ENCODE measurements at regions not wholly inside any gene's neighbourhood (a gene's known extent, or its start where the extent isn't known, plus 50 kb on each side); places are given as distances from the start of the nearest gene placed in this dataset.

GRCh38 chr12:71243370-71243769 is 85.6 kb upstream of the TSPAN8 start (continued):
- no peak for TF ChIP-seq MLX (CRISPR knock-in tag; conservative IDR thresholded peaks at IDR 0.05)
- no peak for TF ChIP-seq TRIM28 (IDR thresholded peaks at IDR 0.05)
- TF ChIP-seq HDGF (IDR thresholded peaks at IDR 0.05) = no peak

- no peak for FAIRE-seq
- Histone ChIP-seq H4K20me1 (replicated peaks; ENCODE audit: control insufficient read depth, insufficient read depth, low read length) (no peaks in the 10 kb centered on the region), H3K4me1 (replicated peaks in 1 of 2; ENCODE audit: control insufficient read depth in 2 of 2, insufficient read depth in 2 of 2, low read length in 2 of 2) (peaks cover 0 to 12% of the 10 kb centered on the region in 2 experiments; a peak in 2 of 5 replicates), H3K36me3 (ENCODE audit: control insufficient read depth, insufficient read depth, low read length) (no peaks in the 10 kb centered on the region), H3K27ac (ENCODE audit: extremely low read depth, low read depth, low read length) (no peak overlapping the region), H3K79me2 (ENCODE audit: control insufficient read depth, insufficient read depth, low read length) (no peaks in the 10 kb centered on the region), H3K9me3 (replicated peaks; ENCODE audit: control insufficient read depth, insufficient read depth, low read depth, low read length) (peaks cover 8% of the 10 kb centered on the region), H3K4me2 (ENCODE audit: insufficient read depth, low read length) (no peak overlapping the region), H3K27me3 (ENCODE audit: control insufficient read depth in 2 of 2, insufficient read depth in 2 of 2, low read length in 2 of 2) (no peaks in the 10 kb centered on the region), H2AFZ (ENCODE audit: low read depth, low read length) (peak overlapping the region; percentile 54; the same call in 1 of the 2 replicates), H3K9me1 (ENCODE audit: control insufficient read depth, insufficient read depth, low read length) (no peaks in the 10 kb centered on the region), H3K4me3 (no peak overlapping the region), H3K9ac (ENCODE audit: insufficient read depth in 1 of 2, low read depth in 2 of 2, low read length in 2 of 2) (no peak overlapping the region)
- ChIA-PET CTCF (ENCODE audit: low intra/inter-chr PET ratio) (no interaction called here), POLR2A (no interaction called here)
- in situ Hi-C loops (cut with MboI) (no loop called here), intact Hi-C loops (cut with micrococcal nuclease) (no loop called here)
- no TSS peak for BruUV-seq (replicated peaks)
- 63% methylated on average over 2 of the region's 2 CpGs for WGBS (ENCODE audit: insufficient coverage, low coverage, missing lambda C conversion rate)
- no peak for DNase-seq (ENCODE audit: extremely low read depth in 1 of 4, low spot score in 3 of 4)
- ATAC-seq = no peak
- no peak for TF ChIP-seq BRF2 (IDR thresholded peaks at IDR 0.05; ENCODE audit: borderline replicate concordance, insufficient read depth, insufficient read length)
- no peak for TF ChIP-seq ZBTB8A (IDR thresholded peaks at IDR 0.05; ENCODE audit: partially characterized antibody)
- no peak for TF ChIP-seq HDAC8 (tag; IDR thresholded peaks at IDR 0.05)
- no peak for TF ChIP-seq ATF2 (CRISPR knock-in tag; IDR thresholded peaks at IDR 0.05)
- no peak for TF ChIP-seq CREB3 (tag; conservative IDR thresholded peaks at IDR 0.05; ENCODE audit: low read depth)
- TF ChIP-seq SIX5 (IDR thresholded peaks at IDR 0.05; ENCODE audit: borderline replicate concordance in 1 of 2, insufficient read depth in 1 of 2, low read depth in 1 of 2, low read length in 2 of 2) = no peak
- no peak for TF ChIP-seq ARID2 (IDR thresholded peaks at IDR 0.05)
- no peak for TF ChIP-seq NCOR1 (IDR thresholded peaks at IDR 0.05)
- no peak for TF ChIP-seq ZBTB7A (IDR thresholded peaks at IDR 0.05; ENCODE audit: borderline replicate concordance, control insufficient read depth, low read depth, low read length)
- TF ChIP-seq POLR2AphosphoS2 (IDR thresholded peaks at IDR 0.05; ENCODE audit: low read length) = no peak
- no peak for TF ChIP-seq ZNF696 (CRISPR knock-in tag; conservative IDR thresholded peaks at IDR 0.05)
- no peak for TF ChIP-seq CHCHD3 (CRISPR knock-in tag; IDR thresholded peaks at IDR 0.05)
- TF ChIP-seq CXXC5 (CRISPR knock-in tag; IDR thresholded peaks at IDR 0.05) = no peak
- no peak for TF ChIP-seq MEF2A (IDR thresholded peaks at IDR 0.05; ENCODE audit: control insufficient read depth, low read depth, low read length)
- no peak for TF ChIP-seq ARID1B (IDR thresholded peaks at IDR 0.05)
- TF ChIP-seq XRCC5 (IDR thresholded peaks at IDR 0.05; ENCODE audit: low read depth, low read length) = no peak
Measured at GRCh38 chr12:71242511-71242910, 84.7 kb upstream of the TSPAN8 start.
